Upper lobe of left lung (tissue), 4 donors: ENCODE measurements at regions not wholly inside any gene's neighbourhood (a gene's known extent, or its start where the extent isn't known, plus 50 kb on each side); places are given as distances from the start of the nearest gene placed in this dataset.
"Not testable (repeated sequence)": the region's sequence is repeated elsewhere in the genome, so short reads cannot be mapped to it uniquely, and the experiment has no call there.

ENCODE experiments used
- POLR2A ChIP-seq, 4 donors: fragments of 450-650 bp; IDR thresholded peaks; one replicate each; pipeline ENCODE4 v1.5.1; 2016 to 2017; ENCODE audit warnings: antibody characterized with exemption in 4 of 4, mild to moderate bottlenecking in 2 of 4
- TF ChIP-seq, protein P1 (sequence below), 6 experiments: fragments of 450-650 bp in 4 of 6; fragments of 200-600 bp in 2 of 6; sonication (generic) in 2 of 6; IDR thresholded peaks; one replicate each; pipeline ENCODE4 v1.5.1; 2016 to 2019; ENCODE audit warnings: antibody characterized with exemption in 6 of 6

DNA sequence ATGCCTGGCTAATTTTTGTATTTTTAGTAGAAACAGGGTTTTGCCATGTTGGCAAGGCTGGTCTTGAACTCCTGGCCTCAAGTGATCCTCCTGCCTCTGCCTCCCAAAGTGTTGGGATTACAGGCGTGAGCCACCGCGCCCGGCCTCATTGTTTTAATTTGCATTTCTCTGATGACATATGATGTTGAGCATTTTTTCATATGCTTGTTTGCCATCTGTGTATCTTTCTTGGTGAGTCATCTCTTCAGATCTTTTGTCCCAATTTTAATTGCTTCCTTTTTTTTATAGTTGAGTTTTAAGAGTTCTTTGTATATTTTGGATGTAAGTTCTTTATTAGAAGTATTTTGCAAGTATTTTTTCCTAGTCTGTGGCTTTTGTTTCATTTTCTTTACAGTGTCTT, 117.6 kb downstream of the GNL3L start:
- TF ChIP-seq, protein P1, sequence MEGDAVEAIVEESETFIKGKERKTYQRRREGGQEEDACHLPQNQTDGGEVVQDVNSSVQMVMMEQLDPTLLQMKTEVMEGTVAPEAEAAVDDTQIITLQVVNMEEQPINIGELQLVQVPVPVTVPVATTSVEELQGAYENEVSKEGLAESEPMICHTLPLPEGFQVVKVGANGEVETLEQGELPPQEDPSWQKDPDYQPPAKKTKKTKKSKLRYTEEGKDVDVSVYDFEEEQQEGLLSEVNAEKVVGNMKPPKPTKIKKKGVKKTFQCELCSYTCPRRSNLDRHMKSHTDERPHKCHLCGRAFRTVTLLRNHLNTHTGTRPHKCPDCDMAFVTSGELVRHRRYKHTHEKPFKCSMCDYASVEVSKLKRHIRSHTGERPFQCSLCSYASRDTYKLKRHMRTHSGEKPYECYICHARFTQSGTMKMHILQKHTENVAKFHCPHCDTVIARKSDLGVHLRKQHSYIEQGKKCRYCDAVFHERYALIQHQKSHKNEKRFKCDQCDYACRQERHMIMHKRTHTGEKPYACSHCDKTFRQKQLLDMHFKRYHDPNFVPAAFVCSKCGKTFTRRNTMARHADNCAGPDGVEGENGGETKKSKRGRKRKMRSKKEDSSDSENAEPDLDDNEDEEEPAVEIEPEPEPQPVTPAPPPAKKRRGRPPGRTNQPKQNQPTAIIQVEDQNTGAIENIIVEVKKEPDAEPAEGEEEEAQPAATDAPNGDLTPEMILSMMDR (IDR thresholded peaks at IDR 0.05) = not testable (repeated sequence)
- TF ChIP-seq POLR2A (IDR thresholded peaks at IDR 0.05) = not testable (repeated sequence)
